Mononuclear cell (primary cell): ENCODE measurements at regions not wholly inside any gene's neighbourhood (a gene's known extent, or its start where the extent isn't known, plus 50 kb on each side); places are given as distances from the start of the nearest gene placed in this dataset.
"Not testable (repeated sequence)": the region's sequence is repeated elsewhere in the genome, so short reads cannot be mapped to it uniquely, and the experiment has no call there.

Experiments used
- H3K27me3 ChIP-seq: 2 replicates; pipeline ENCODE4 v1.6.0; 2011; ENCODE audit warnings: low read length, control low read depth; ENCODE audit not compliant: insufficient read depth
- H3K4me1 ChIP-seq: 2 replicates; pipeline ENCODE4 v1.5.1; 2011; ENCODE audit warnings: mild to moderate bottlenecking, low read length, control low read depth; ENCODE audit not compliant: insufficient read depth
- H3K4me3 ChIP-seq: 2 replicates; pipeline ENCODE4 v1.5.1; 2011; ENCODE audit warnings: mild to moderate bottlenecking, low read length, moderate library complexity
- H3K9me3 ChIP-seq: 2 replicates; pipeline ENCODE4 v1.5.1; 2011; ENCODE audit warnings: low read depth, mild to moderate bottlenecking, control low read depth, low read length

GRCh38 chr18:41069167-41069566, 885.9 kb upstream of the PIK3C3 start:
- Histone ChIP-seq H3K9me3 (no peaks in the 10 kb centered on the region), H3K4me1 (no peaks in the 10 kb centered on the region), H3K27me3 (no peaks in the 10 kb centered on the region), H3K4me3 (no peak overlapping the region)

- no peaks in the 10 kb centered on the region for H3K27me3 ChIP-seq
- no peak overlapping the region for H3K4me3 ChIP-seq
- H3K9me3 ChIP-seq, result no peaks in the 10 kb centered on the region
- no peaks in the 10 kb centered on the region for H3K4me1 ChIP-seq
Observed at GRCh38 chr18:41064916-41065315, 890.1 kb upstream of the PIK3C3 start.

GRCh38 chr18:41060967-41061366, 894.1 kb upstream of the PIK3C3 start:
- Histone ChIP-seq H3K4me3 (no peak overlapping the region), H3K4me1 (no peaks in the 10 kb centered on the region)

GRCh38 chr18:41059126-41059415, 896.0 kb upstream of the PIK3C3 start:
- H3K27me3 ChIP-seq, result no peaks in the 10 kb centered on the region
- no peak overlapping the region for H3K4me3 ChIP-seq
- H3K4me1 ChIP-seq, result no peaks in the 10 kb centered on the region
- H3K9me3 ChIP-seq, result no peaks in the 10 kb centered on the region

More at GRCh38 chr18:41060967-41061366, 894.1 kb upstream of the PIK3C3 start:
- Histone ChIP-seq H3K27me3 (no peaks in the 10 kb centered on the region), H3K9me3 (no peaks in the 10 kb centered on the region)

GRCh38 chr18:41058351-41059125, 896.5 kb upstream of the PIK3C3 start:
- Histone ChIP-seq H3K27me3 (no peaks in the 10 kb centered on the region), H3K4me1 (no peaks in the 10 kb centered on the region), H3K9me3 (no peaks in the 10 kb centered on the region), H3K4me3 (no peak overlapping the region)

- no peaks in the 10 kb centered on the region for H3K4me1 ChIP-seq
- H3K9me3 ChIP-seq, result no peaks in the 10 kb centered on the region
- no peaks in the 10 kb centered on the region for H3K27me3 ChIP-seq
- no peak overlapping the region for H3K4me3 ChIP-seq
Observed at GRCh38 chr18:41052625-41053024, 902.4 kb upstream of the PIK3C3 start.

GRCh38 chr18:41046250-41046649, 908.8 kb upstream of the PIK3C3 start:
- not testable (repeated sequence) for H3K4me1 ChIP-seq, H3K9me3 ChIP-seq, H3K27me3 ChIP-seq, H3K4me3 ChIP-seq

- Histone ChIP-seq H3K4me1 (no peaks in the 10 kb centered on the region), H3K9me3 (no peaks in the 10 kb centered on the region), H3K4me3 (no peak overlapping the region), H3K27me3 (no peaks in the 10 kb centered on the region)
Observed at GRCh38 chr18:41043876-41044275, 911.2 kb upstream of the PIK3C3 start.

- no peak overlapping the region for H3K4me3 ChIP-seq
- no peaks in the 10 kb centered on the region for H3K4me1 ChIP-seq
- no peaks in the 10 kb centered on the region for H3K9me3 ChIP-seq
- H3K27me3 ChIP-seq, result no peaks in the 10 kb centered on the region
Observed at GRCh38 chr18:41042866-41043265, 912.2 kb upstream of the PIK3C3 start.

GRCh38 chr18:41038071-41038470, 917.0 kb upstream of the PIK3C3 start:
- Histone ChIP-seq H3K9me3 (no peaks in the 10 kb centered on the region), H3K4me3 (no peak overlapping the region), H3K4me1 (no peaks in the 10 kb centered on the region), H3K27me3 (no peaks in the 10 kb centered on the region)

- no peaks in the 10 kb centered on the region for H3K27me3 ChIP-seq
- H3K4me1 ChIP-seq, result no peaks in the 10 kb centered on the region
- no peak overlapping the region for H3K4me3 ChIP-seq
- no peaks in the 10 kb centered on the region for H3K9me3 ChIP-seq
Observed at GRCh38 chr18:41036346-41036745, 918.7 kb upstream of the PIK3C3 start.

- no peak overlapping the region for H3K4me3 ChIP-seq
- no peaks in the 10 kb centered on the region for H3K9me3 ChIP-seq
- H3K27me3 ChIP-seq, result no peaks in the 10 kb centered on the region
- H3K4me1 ChIP-seq, result no peaks in the 10 kb centered on the region
Observed at GRCh38 chr18:41034413-41034812, 920.6 kb upstream of the PIK3C3 start.

- no peak overlapping the region for H3K4me3 ChIP-seq
- no peaks in the 10 kb centered on the region for H3K9me3 ChIP-seq
- H3K27me3 ChIP-seq, result no peaks in the 10 kb centered on the region
- H3K4me1 ChIP-seq, result no peaks in the 10 kb centered on the region
Observed at GRCh38 chr18:41025666-41026065, 929.4 kb upstream of the PIK3C3 start.

GRCh38 chr18:41024792-41025191, 930.2 kb upstream of the PIK3C3 start:
- Histone ChIP-seq H3K27me3 (no peaks in the 10 kb centered on the region), H3K4me3 (no peak overlapping the region), H3K4me1 (no peaks in the 10 kb centered on the region), H3K9me3 (no peaks in the 10 kb centered on the region)

- H3K4me3 ChIP-seq, result no peak overlapping the region
- no peaks in the 10 kb centered on the region for H3K4me1 ChIP-seq
Observed at GRCh38 chr18:41022484-41022883, 932.5 kb upstream of the PIK3C3 start.

GRCh38 chr18:41021089-41021488, 933.9 kb upstream of the PIK3C3 start:
- no peaks in the 10 kb centered on the region for H3K27me3 ChIP-seq
- H3K9me3 ChIP-seq, result peaks cover 17% of the 10 kb centered on the region

More at GRCh38 chr18:41022484-41022883, 932.5 kb upstream of the PIK3C3 start:
- Histone ChIP-seq H3K9me3 (peaks cover 11% of the 10 kb centered on the region), H3K27me3 (no peaks in the 10 kb centered on the region)

More at GRCh38 chr18:41021089-41021488, 933.9 kb upstream of the PIK3C3 start:
- Histone ChIP-seq H3K4me3 (no peak overlapping the region), H3K4me1 (no peaks in the 10 kb centered on the region)
